HG02840 (cell line): ENCODE measurements at regions not wholly inside any gene's neighbourhood (a gene's known extent, or its start where the extent isn't known, plus 50 kb on each side); places are given as distances from the start of the nearest gene placed in this dataset.
"Not testable (repeated sequence)": the region's sequence is repeated elsewhere in the genome, so short reads cannot be mapped to it uniquely, and the experiment has no call there.

Experiments
- ATAC-seq: cut with Tn5 transposase; IDR thresholded peaks from one replicate; pipeline ENCODE4 v1.9.1; 2021; ENCODE audit warnings: mild to moderate bottlenecking, moderate library complexity, moderate number of reproducible peaks; ENCODE audit not compliant: unreplicated experiment, low FRiP score

DNA sequence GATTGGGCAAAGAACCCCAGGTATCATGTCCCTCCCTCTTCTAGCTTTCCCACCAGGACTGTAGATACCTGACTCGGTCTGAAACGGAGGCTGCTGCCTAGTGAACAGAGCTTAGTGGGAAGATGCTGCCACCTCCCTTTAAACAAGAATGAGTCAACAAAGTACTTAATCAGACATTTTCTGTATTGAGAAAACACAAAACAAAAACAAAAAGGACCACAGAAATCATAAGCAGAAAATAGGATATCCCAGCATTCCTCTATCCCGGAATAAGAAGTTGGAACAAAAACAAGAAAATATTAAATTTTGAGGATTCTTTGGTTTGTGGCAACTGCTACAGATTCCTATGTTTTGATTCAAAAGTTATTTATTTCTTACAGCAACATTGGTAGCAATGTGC lies 51.7 kb upstream of the COL8A1 start:
- no peak for ATAC-seq

GRCh38 chr3:99579965-99580364 lies 58.4 kb upstream of the COL8A1 start:
- no peak for ATAC-seq

DNA sequence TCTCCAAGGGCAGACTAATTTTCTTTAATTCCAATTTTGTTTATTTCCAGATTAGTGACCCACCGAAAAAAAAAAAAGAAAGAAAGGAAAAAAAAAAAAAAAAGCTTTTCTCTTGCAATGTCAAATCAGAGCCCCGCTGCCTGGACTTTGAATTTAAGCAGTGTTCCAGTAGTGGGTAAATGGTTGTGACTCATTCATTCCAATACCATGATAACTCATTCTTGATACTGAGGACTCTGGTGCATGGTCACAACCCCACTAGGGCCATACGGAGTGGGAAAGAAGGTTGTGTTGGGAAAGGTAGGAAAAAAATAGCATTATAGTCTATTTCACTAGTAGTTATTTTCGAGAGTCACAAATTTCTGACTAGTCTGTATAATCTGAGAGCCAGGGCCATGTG lies 59.1 kb upstream of the COL8A1 start:
- no peak for ATAC-seq

GRCh38 chr3:99578339-99578970 lies 59.9 kb upstream of the COL8A1 start:
- ATAC-seq = no peak

GRCh38 chr3:99576904-99577559 lies 61.4 kb upstream of the COL8A1 start:
- ATAC-seq = no peak

DNA sequence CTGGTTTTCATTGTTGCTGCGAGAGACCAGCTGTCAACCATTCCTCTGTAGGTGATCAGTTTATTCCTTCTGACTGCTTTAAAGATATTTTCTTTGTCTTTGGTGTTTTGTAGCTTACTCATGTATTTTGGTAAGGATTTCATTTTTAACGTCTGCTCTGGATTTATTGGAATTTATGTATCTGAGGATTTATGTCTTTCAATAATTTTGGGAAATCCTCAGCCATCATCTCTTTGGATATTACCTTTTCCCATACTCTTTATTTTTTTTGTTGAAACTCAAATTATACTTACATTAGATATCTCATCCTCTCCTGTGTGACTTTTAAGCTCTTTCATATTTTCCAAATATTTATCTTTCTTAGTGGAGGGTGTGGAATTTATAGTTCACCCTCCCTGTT lies 62.7 kb upstream of the COL8A1 start:
- ATAC-seq = no peak

DNA sequence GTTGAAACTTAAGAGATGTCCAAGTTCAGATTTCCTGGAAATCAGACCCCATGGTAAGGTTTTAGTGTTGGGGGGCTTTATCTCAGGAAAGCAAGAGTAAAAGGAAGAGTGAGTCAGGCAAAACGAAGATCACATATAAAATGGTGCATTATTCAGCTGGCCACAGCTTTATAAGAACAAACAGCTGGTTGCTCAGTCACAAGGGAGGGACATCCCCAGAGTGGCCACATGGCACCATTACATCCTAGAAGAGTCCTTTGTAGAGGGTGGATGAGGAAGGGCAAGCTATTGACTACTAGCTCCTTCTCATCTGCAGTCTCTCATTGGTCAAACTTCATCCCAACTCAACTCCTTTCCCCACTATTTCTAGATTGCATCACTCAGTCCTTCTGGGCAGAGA lies 68.3 kb upstream of the COL8A1 start:
- no peak for ATAC-seq

DNA sequence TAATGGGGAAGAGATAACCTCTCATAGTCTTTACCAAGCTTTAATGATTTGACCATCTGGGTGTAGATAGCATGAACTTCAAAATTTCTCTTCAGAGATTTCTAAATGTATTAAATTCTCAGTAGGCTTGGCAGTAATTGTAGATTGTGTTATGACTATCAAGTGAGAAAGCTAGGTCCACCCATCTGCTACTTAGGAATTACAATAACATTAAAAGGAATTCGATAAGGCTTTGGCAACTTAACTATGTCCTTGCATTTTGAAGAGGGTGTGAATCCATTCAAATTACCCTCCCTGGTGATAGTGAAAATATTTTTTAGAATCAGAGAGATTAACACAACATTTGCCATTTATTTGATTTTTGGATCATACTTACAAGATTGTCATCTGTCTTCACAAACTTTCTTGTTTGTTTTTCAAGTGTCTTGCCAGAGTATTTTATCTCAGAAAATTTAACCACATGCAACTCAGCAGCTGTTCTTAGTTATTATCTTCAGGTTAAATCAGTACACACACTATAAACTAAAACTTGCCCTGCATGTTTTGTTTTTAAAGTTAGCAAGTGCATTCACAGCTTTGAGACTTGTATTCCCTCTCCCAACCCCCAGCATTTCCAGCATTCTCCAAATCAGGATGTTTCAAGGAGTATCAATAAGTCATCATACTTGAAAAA lies 69.6 kb upstream of the COL8A1 start:
- ATAC-seq = no peak

DNA sequence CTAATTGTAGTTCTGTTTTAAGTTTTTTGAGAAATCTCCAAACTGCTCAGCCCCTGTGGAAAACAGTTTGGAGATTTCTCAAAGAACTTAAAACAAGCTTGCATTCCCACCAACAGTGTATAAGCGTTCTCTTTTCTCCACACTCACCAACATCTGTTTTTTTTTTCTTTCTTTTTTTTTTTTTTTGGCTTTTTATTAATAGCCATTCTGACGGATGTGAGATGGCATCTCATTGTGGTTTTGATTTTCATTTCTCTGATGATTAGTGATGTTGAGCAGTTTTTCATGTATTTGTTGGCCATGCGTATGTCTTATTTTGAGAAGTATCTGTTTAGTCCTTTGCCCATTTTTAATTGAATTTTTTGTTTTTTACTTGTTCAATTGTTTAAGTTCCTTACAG lies 73.1 kb upstream of the COL8A1 start:
- no peak for ATAC-seq

DNA sequence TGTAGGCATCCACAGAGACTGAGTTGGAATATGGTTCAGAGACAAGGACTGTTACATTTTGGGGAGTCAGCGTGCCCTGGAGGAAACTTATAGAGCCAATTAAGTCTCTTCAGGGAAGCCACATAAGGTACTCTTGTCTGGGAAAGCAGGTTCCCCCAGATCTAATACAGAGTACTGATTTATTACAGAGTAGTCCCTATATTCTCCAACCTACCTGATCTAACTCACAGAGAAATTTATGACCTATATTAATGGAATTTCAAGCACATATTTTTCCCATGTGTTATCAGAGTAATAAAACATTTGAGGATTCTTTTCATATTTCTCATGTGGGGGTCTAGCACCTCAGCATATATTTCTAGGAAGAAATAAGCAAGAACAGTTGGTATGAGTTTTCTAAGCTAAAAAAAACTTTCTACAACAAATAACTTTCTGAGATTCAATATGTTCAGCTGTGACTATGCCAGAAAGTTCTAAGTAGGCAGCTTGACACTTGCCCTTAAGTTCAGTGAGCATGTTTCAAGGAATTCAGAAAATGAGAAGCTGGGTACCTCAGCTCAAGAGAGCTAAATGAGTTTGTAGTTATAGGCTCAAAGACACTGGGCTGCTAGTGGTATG lies 75.3 kb upstream of the COL8A1 start:
- no peak for ATAC-seq

DNA sequence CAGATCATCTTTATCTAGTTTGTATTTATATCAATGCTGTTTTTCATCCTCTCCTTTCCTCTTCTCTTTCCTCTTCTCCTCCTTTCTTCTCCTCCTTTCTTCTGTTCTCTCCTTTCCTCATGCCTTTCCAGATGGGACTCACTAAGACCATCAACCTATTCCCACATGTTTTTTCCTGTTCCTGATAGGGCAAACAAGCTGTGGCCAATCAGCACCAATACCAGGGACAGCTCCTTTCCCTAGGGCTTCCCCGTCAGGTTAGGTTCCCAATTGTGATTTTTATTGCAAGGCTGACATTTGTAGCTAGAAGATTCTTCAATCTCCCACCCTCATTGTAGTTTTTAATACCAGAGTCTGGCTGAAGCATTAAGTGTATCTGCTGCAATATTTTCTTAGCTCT lies 76.3 kb upstream of the COL8A1 start:
- ATAC-seq = no peak

- no peak for ATAC-seq
Measured at GRCh38 chr3:99561056-99561455, 77.3 kb upstream of the COL8A1 start.

DNA sequence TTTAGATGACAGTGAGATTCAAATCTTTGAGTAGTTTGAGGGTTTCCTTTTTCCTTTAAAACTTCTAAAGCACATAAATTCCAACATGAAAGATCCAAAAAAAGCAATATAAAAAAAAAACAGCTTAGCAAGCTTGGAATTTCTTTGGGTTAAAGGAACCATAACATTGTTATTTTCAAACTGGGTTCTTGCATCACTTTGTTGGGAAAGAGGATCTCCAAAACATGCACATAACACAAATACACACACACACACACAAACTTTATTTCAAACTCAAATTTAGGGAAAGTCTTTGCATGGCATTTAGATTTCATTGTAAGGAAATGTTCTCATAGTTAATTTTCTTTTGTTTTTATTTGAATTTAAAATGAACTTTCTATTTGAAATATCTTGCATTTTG lies 79.2 kb upstream of the COL8A1 start:
- ATAC-seq = no peak

- ATAC-seq = not testable (repeated sequence)
Measured at GRCh38 chr3:99555885-99556284, 82.5 kb upstream of the COL8A1 start.

- ATAC-seq = no peak
Measured at GRCh38 chr3:99551520-99551919, 86.9 kb upstream of the COL8A1 start.

DNA sequence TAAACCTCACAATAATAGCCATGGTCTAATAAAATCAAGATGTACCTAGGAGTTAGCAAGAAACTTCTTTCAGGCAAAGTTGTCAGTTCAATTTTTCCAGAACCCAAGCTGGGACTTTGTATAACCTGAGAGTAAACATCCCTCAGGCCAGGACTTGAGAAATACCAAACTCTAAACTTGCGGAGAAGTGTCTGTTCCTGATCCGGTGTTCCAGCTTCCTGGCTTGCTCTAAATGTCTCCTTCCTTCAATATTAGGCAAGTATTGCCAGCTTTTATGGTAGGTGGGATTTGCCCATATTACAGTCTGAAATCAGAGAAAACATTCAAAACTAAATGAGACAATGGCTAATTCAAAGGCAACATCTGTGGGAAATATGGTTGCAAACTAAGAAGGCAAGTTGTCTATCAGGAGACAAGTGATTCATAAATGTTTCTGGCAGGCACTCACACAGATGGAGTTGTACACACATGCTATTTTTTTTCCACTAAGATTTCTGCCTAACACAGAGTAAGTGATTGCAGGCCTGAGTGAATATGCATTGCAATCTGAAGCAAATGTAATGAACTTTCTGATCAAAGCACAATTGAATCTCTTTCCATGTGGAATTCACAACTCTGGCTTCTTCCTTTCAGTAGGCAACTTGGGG lies 88.3 kb upstream of the COL8A1 start:
- no peak for ATAC-seq

DNA sequence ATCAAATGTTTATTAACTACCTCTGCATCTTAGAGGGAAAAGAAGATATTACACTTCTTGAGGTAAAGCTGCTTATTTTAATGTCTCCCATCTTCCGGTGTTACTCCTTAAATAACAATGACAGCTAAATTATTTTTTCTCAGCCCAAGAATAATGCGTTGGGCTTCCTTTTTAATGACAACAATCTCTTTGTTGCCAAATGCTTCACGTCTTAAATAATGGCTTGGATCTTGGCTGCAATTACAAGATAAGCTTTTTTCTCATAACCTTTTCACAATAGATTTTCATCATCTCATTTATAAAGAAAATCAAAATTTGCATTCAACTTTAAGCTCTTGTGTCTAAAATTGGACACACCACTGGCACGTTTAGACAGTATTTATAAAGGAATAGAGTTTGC lies 89.2 kb upstream of the COL8A1 start:
- no peak for ATAC-seq

DNA sequence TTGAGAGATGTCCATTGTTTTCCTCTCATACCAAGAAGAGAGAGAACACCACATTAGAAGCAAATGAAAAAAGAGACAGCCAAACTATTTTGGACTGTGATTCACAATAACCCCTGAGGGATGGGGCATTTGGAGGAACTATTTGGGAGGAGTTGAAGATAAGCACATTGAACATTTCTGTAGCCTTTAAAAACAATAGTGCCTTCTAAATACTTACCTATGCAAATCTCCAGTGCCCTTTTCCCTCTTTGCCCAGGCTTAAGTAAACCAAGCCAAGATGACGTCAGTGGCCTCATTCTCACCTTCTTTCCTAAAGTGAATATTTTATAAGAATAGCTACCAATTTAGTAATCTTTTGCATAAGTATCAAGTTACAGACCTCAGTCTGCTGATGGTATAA lies 89.7 kb upstream of the COL8A1 start:
- ATAC-seq = no peak

GRCh38 chr3:99545941-99546580 lies 92.3 kb upstream of the COL8A1 start:
- no peak for ATAC-seq

DNA sequence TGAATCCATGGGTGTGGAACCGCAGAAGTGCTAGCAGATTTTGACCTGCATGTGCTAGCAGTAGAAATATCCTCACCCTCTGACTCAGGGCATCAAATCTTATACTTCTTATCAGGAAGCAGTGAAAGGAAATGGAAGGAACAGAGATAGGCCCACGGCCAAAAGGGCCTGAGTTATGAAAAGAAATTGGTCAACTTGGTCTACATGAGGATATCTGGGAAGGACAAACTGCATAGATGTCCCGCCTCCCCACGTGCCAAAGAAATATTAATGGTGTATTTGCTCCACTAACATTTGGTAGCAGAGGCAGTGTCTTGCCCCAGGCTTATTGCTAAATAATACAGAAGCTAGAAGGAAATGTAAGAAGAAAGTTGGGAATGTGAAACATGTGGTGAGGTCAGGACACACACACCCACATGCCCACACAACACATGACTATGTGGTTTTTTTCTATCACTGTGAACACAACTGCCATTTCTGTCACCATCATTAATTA lies 93.6 kb upstream of the COL8A1 start:
- no peak for ATAC-seq
